ENCODE measurements at regions not wholly inside any gene's neighbourhood (a gene's known extent, or its start where the extent isn't known, plus 50 kb on each side); places are given as distances from the start of the nearest gene placed in this dataset.

- TF ChIP-seq REST (IDR thresholded peaks at IDR 0.05; ENCODE audit: low read depth) (no peak), TCF12 (IDR thresholded peaks at IDR 0.05; ENCODE audit: low read depth) (no peak), EGR1 (IDR thresholded peaks at IDR 0.05) (no peak), RAD21 (IDR thresholded peaks at IDR 0.05; ENCODE audit: low read depth) (no peak), NFIC (IDR thresholded peaks at IDR 0.05) (no peak), TAF1 (IDR thresholded peaks at IDR 0.05; ENCODE audit: low read depth) (no peak), EP300 (IDR thresholded peaks at IDR 0.05; ENCODE audit: borderline replicate concordance) (no peak), TEAD4 (IDR thresholded peaks at IDR 0.05) (no peak), CREB1 (IDR thresholded peaks at IDR 0.05; ENCODE audit: low read depth) (no peak), FOXM1 (IDR thresholded peaks at IDR 0.05; ENCODE audit: borderline replicate concordance, low read depth) (no peak), MAX (IDR thresholded peaks at IDR 0.05) (no peak), USF1 (IDR thresholded peaks at IDR 0.05) (no peak)
Measured at GRCh38 chr5:73355108-73355507, 93.5 kb downstream of the FOXD1 start.

- TF ChIP-seq TEAD4 (IDR thresholded peaks at IDR 0.05) (no peak), YY1 (IDR thresholded peaks at IDR 0.05; ENCODE audit: low read depth) (no peak), NFIC (IDR thresholded peaks at IDR 0.05) (no peak), USF1 (IDR thresholded peaks at IDR 0.05) (no peak), FOXM1 (IDR thresholded peaks at IDR 0.05; ENCODE audit: borderline replicate concordance, low read depth) (no peak), RAD21 (IDR thresholded peaks at IDR 0.05; ENCODE audit: low read depth) (no peak), REST (IDR thresholded peaks at IDR 0.05; ENCODE audit: low read depth) (no peak), EP300 (IDR thresholded peaks at IDR 0.05; ENCODE audit: borderline replicate concordance) (no peak), TCF12 (IDR thresholded peaks at IDR 0.05; ENCODE audit: low read depth) (no peak), TAF1 (IDR thresholded peaks at IDR 0.05; ENCODE audit: low read depth) (no peak), CEBPB (IDR thresholded peaks at IDR 0.05) (no peak), EGR1 (IDR thresholded peaks at IDR 0.05) (no peak), CREB1 (IDR thresholded peaks at IDR 0.05; ENCODE audit: low read depth) (no peak), MAX (IDR thresholded peaks at IDR 0.05) (no peak), ZBTB7A (IDR thresholded peaks at IDR 0.05; ENCODE audit: low read depth) (no peak)
Measured at GRCh38 chr5:73354406-73354805, 94.2 kb downstream of the FOXD1 start.

GRCh38 chr5:73352649-73353230, 95.8 kb downstream of the FOXD1 start:
- TF ChIP-seq CEBPB (IDR thresholded peaks at IDR 0.05): no peak
- no peak for TF ChIP-seq TCF12 (IDR thresholded peaks at IDR 0.05; ENCODE audit: low read depth)
- TF ChIP-seq RAD21 (IDR thresholded peaks at IDR 0.05; ENCODE audit: low read depth): no peak
- no peak for TF ChIP-seq FOXM1 (IDR thresholded peaks at IDR 0.05; ENCODE audit: borderline replicate concordance, low read depth)
- TF ChIP-seq NFIC (IDR thresholded peaks at IDR 0.05): no peak
- no peak for TF ChIP-seq YY1 (IDR thresholded peaks at IDR 0.05; ENCODE audit: low read depth)
- no peak for TF ChIP-seq EGR1 (IDR thresholded peaks at IDR 0.05)
- no peak for TF ChIP-seq ZBTB7A (IDR thresholded peaks at IDR 0.05; ENCODE audit: low read depth)
- no peak for TF ChIP-seq TAF1 (IDR thresholded peaks at IDR 0.05; ENCODE audit: low read depth)
- TF ChIP-seq USF1 (IDR thresholded peaks at IDR 0.05): no peak
- no peak for TF ChIP-seq MAX (IDR thresholded peaks at IDR 0.05)

- no peak for TF ChIP-seq EP300 (IDR thresholded peaks at IDR 0.05; ENCODE audit: borderline replicate concordance)
Measured at GRCh38 chr5:73352243-73352642, 96.3 kb downstream of the FOXD1 start.

- TF ChIP-seq MAX (IDR thresholded peaks at IDR 0.05) (no peak), RAD21 (IDR thresholded peaks at IDR 0.05; ENCODE audit: low read depth) (no peak), CREB1 (IDR thresholded peaks at IDR 0.05; ENCODE audit: low read depth) (no peak), NFIC (IDR thresholded peaks at IDR 0.05) (no peak), EP300 (IDR thresholded peaks at IDR 0.05; ENCODE audit: borderline replicate concordance) (no peak), TCF12 (IDR thresholded peaks at IDR 0.05; ENCODE audit: low read depth) (no peak), FOXM1 (IDR thresholded peaks at IDR 0.05; ENCODE audit: borderline replicate concordance, low read depth) (no peak), REST (IDR thresholded peaks at IDR 0.05; ENCODE audit: low read depth) (no peak), TEAD4 (IDR thresholded peaks at IDR 0.05) (no peak), EGR1 (IDR thresholded peaks at IDR 0.05) (no peak), TAF1 (IDR thresholded peaks at IDR 0.05; ENCODE audit: low read depth) (no peak), USF1 (IDR thresholded peaks at IDR 0.05) (no peak), YY1 (IDR thresholded peaks at IDR 0.05; ENCODE audit: low read depth) (no peak)
Measured at GRCh38 chr5:73351593-73351992, 97.0 kb downstream of the FOXD1 start.

Data from Ishikawa (cell line).